ENCODE measurements at regions not wholly inside any gene's neighbourhood (a gene's known extent, or its start where the extent isn't known, plus 50 kb on each side); places are given as distances from the start of the nearest gene placed in this dataset.

GRCh38 chr1:29964718-29965533 lies 728.6 kb downstream of the PTPRU start:
- no peak for DNase-seq (ENCODE audit: low read depth)
- no peak overlapping the region for H3K4me3 ChIP-seq (ENCODE audit: low read length)
- TF ChIP-seq CTCF (IDR thresholded peaks at IDR 0.05; ENCODE audit: insufficient read depth, low read depth, low read length, missing control alignments): no peak

GRCh38 chr1:29963946-29964345 lies 727.6 kb downstream of the PTPRU start:
- no peak for DNase-seq (ENCODE audit: low read depth)
- TF ChIP-seq CTCF (IDR thresholded peaks at IDR 0.05; ENCODE audit: insufficient read depth, low read depth, low read length, missing control alignments): no peak
- H3K4me3 ChIP-seq (ENCODE audit: low read length): no peak overlapping the region

GRCh38 chr1:29962831-29963247 lies 726.5 kb downstream of the PTPRU start:
- no peak for DNase-seq (ENCODE audit: low read depth)
- H3K4me3 ChIP-seq (ENCODE audit: low read length): no peak overlapping the region
- no peak for TF ChIP-seq CTCF (IDR thresholded peaks at IDR 0.05; ENCODE audit: insufficient read depth, low read depth, low read length, missing control alignments)

- no peak for DNase-seq (ENCODE audit: low read depth)
- no peak overlapping the region for H3K4me3 ChIP-seq (ENCODE audit: low read length)
- TF ChIP-seq CTCF (IDR thresholded peaks at IDR 0.05; ENCODE audit: insufficient read depth, low read depth, low read length, missing control alignments): no peak
Observed at GRCh38 chr1:29962336-29962735, 726.0 kb downstream of the PTPRU start.

- TF ChIP-seq CTCF (IDR thresholded peaks at IDR 0.05; ENCODE audit: insufficient read depth, low read depth, low read length, missing control alignments): no peak
- H3K4me3 ChIP-seq (ENCODE audit: low read length): no peak overlapping the region
- DNase-seq (ENCODE audit: low read depth): no peak
Observed at GRCh38 chr1:29961293-29962059, 725.2 kb downstream of the PTPRU start.

GRCh38 chr1:29960876-29961275 lies 724.6 kb downstream of the PTPRU start:
- no peak for DNase-seq (ENCODE audit: low read depth)
- no peak overlapping the region for H3K4me3 ChIP-seq (ENCODE audit: low read length)
- no peak for TF ChIP-seq CTCF (IDR thresholded peaks at IDR 0.05; ENCODE audit: insufficient read depth, low read depth, low read length, missing control alignments)

All from epithelial cell of esophagus (primary cell).